PC-9 (cell line): ENCODE measurements at regions not wholly inside any gene's neighbourhood (a gene's known extent, or its start where the extent isn't known, plus 50 kb on each side); places are given as distances from the start of the nearest gene placed in this dataset.

Experiments used
- BruUV-seq: library from RNA; stranded (reverse); fragments of 400-500 nt; replicated peaks from 2 replicates; lab custom pipeline; 2021; lab: Mats Ljungman, UMichigan
- CTCF ChIA-PET: fragments of 300-600 bp; sonication (Branson Sonifier 250); formaldehyde crosslinking; loops from one replicate; lab custom pipeline; 2022; ENCODE audit warnings: antibody characterized with exemption; lab: Charles Lee
- POLR2A ChIA-PET: fragments of 300-600 bp; sonication (Branson Sonifier 250); formaldehyde crosslinking; loops from one replicate; lab custom pipeline; 2022; ENCODE audit warnings: antibody characterized with exemption; ENCODE audit not compliant: unreplicated experiment; lab: Charles Lee
- DNase-seq, 2 experiments: peaks; one replicate each; pipeline versions ENCODE4 v3.0.0 to v3.0.0-alpha.2; 2015 to 2022; ENCODE audit warnings: mixed read lengths in 1 of 2
- H2AFZ ChIP-seq: fragments of 200-600 bp; sonication (generic); 2 replicates; pipeline ENCODE4 v1.8.1; 2017; ENCODE audit warnings: antibody characterized with exemption
- H3F3A ChIP-seq: fragments of 200-600 bp; sonication (generic); 2 replicates; pipeline ENCODE4 v1.8.1; 2017; ENCODE audit warnings: antibody characterized with exemption, mild to moderate bottlenecking, low read depth; ENCODE audit not compliant: insufficient read depth
- H3K27ac ChIP-seq: fragments of 200-600 bp; sonication (generic); 2 replicates; pipeline ENCODE4 v1.6.1; 2016; ENCODE audit warnings: mixed run types
- H3K27me3 ChIP-seq: fragments of 200-600 bp; sonication (generic); 2 replicates; pipeline ENCODE4 v1.6.1; 2016; ENCODE audit warnings: low read depth, mixed run types; ENCODE audit not compliant: insufficient read depth
- H3K36me3 ChIP-seq: fragments of 200-600 bp; sonication (generic); 2 replicates; pipeline ENCODE4 v1.6.1; 2016; ENCODE audit warnings: low read depth, mixed run types
- H3K4me1 ChIP-seq: fragments of 200-600 bp; sonication (generic); replicated peaks from 2 replicates; pipeline ENCODE4 v1.6.1; 2016; ENCODE audit warnings: mixed run types; ENCODE audit not compliant: insufficient read depth
- H3K4me2 ChIP-seq: fragments of 200-600 bp; sonication (generic); 2 replicates; pipeline ENCODE4 v1.6.1; 2017; ENCODE audit warnings: mixed run types
- H3K4me3 ChIP-seq: fragments of 200-600 bp; sonication (generic); 2 replicates; pipeline ENCODE4 v1.6.1; 2016; ENCODE audit warnings: mixed run types
- H3K79me2 ChIP-seq: fragments of 200-600 bp; sonication (generic); 2 replicates; pipeline ENCODE4 v1.6.1; 2017; ENCODE audit warnings: low read depth, mixed run types
- H3K9me2 ChIP-seq: fragments of 200-600 bp; sonication (generic); 2 replicates; pipeline ENCODE4 v1.8.1; 2017; ENCODE audit warnings: mild to moderate bottlenecking; ENCODE audit not compliant: insufficient read depth
- H3K9me3 ChIP-seq: fragments of 200-600 bp; sonication (generic); 2 replicates; pipeline ENCODE4 v1.8.1; 2016; ENCODE audit warnings: low read depth; ENCODE audit not compliant: insufficient read depth
- H4K20me1 ChIP-seq: fragments of 200-600 bp; sonication (generic); 2 replicates; pipeline ENCODE4 v1.8.1; 2017; ENCODE audit not compliant: insufficient read depth
- CTCF ChIP-seq: fragments of 200-600 bp; sonication (generic); conservative IDR thresholded peaks from 2 replicates; pipeline ENCODE4 v1.6.1; 2017; ENCODE audit warnings: mixed run types, antibody characterized with exemption, mild to moderate bottlenecking, moderate library complexity
- EZH2 ChIP-seq: fragments of 200-600 bp; sonication (generic); IDR thresholded peaks from 2 replicates; pipeline ENCODE4 v1.8.0; 2017; ENCODE audit warnings: antibody characterized with exemption, low read depth
- intact Hi-C: fragments of 100-400 bp; cut with micrococcal nuclease; formaldehyde crosslinking; loops from one replicate; pipeline ENCODE4 v1.10.0; 2022; ENCODE audit not compliant: unreplicated experiment

DNA sequence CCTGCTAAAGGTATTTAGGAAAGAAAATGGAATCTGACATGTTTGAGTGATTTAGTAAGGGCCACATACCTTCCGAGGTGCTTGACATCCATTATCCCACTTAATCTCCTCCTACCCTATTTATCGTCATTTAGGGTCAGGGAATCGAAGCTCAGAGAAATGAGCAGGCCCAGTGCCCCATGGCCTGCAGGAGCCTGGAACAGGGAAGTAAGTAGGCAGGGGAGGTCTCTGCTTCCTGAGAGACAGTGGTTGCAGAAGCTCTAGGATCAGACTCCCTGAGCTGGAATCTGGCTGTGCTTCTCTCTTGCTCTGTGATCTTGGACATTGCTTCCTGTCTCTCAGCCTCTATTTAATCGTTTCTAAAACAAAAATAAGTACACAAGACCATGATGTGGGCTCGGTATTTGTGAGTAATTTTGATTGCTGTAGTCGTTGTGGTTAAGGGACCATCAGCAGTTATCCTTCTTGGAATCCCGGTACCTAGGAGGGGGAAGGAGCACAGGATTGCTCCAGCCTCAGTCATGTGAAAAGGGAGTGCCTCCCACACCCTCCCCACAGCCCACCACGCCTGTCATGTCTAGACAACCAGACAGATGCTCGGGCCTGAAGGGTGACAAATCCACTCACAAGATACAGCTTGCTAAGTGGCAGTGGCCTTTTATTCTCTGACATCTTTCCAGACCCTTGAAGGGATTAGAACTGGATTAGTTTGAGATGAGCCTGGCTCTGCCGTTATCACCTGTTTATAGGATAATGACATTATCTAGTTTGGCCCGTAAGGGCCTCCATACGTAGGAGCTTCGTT, 169.2 kb upstream of the TSHZ3 start:
- no peak overlapping the region for H3K4me2 ChIP-seq
- H3K9me3 ChIP-seq = no peaks in the 10 kb centered on the region
- ChIA-PET POLR2A (no interaction called here), CTCF (no interaction called here)
- no peaks in the 10 kb centered on the region for H3K4me1 ChIP-seq
- intact Hi-C loops = no loop called here
- no peaks in the 10 kb centered on the region for H3K9me2 ChIP-seq
- no peaks in the 10 kb centered on the region for H3K79me2 ChIP-seq
- TF ChIP-seq EZH2 (no peak), CTCF (no peak)
- H3K27me3 ChIP-seq = peaks cover 48% of the 10 kb centered on the region
- H4K20me1 ChIP-seq = no peaks in the 10 kb centered on the region
- no peak overlapping the region for H3K4me3 ChIP-seq
- H3K36me3 ChIP-seq = no peaks in the 10 kb centered on the region
- no peak overlapping the region for H3K27ac ChIP-seq
- H3F3A ChIP-seq = no peaks in the 10 kb centered on the region
- no peak for DNase-seq
- BruUV-seq = no TSS peak
- H2AFZ ChIP-seq = no peak overlapping the region

GRCh38 chr19:31519256-31519655, 170.0 kb upstream of the TSHZ3 start:
- no peak for DNase-seq
- H3K27me3 ChIP-seq = peaks cover 42% of the 10 kb centered on the region
- H3K27ac ChIP-seq = no peak overlapping the region
- CTCF ChIA-PET = no interaction called here
- H3K9me2 ChIP-seq = no peaks in the 10 kb centered on the region
- H3K9me3 ChIP-seq = no peaks in the 10 kb centered on the region
- no peaks in the 10 kb centered on the region for H3K79me2 ChIP-seq
- H2AFZ ChIP-seq = no peak overlapping the region
- BruUV-seq = no TSS peak
- no peak overlapping the region for H3K4me2 ChIP-seq
- intact Hi-C loops = no loop called here
- H3K36me3 ChIP-seq = no peaks in the 10 kb centered on the region
- no peaks in the 10 kb centered on the region for H4K20me1 ChIP-seq
- no peak overlapping the region for H3K4me3 ChIP-seq
- no peaks in the 10 kb centered on the region for H3F3A ChIP-seq
- POLR2A ChIA-PET = no interaction called here
- H3K4me1 ChIP-seq = no peaks in the 10 kb centered on the region
- no peak for TF ChIP-seq CTCF
- TF ChIP-seq EZH2 = no peak

DNA sequence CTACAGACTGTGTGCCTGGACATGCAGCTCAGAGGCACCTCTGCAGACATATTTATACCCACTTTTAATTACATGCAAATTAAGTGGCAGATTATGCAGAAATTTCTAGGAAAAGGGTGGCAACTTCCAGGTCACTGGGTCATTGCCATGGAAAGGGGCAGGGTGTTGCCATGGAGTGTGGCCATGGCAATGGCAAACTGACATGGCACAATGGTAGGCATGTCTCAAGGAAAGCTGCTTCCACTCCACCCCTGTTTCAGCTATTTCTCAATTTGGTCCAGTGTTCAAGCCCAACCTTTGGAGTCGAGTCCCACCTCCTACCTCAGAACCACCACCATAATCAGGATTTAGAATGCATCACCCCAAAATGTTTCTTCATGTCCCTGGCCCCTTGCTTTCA, 170.7 kb upstream of the TSHZ3 start:
- Histone ChIP-seq H3K27ac (no peak overlapping the region), H4K20me1 (no peaks in the 10 kb centered on the region), H3K36me3 (no peaks in the 10 kb centered on the region), H3K4me3 (no peak overlapping the region), H3K79me2 (no peaks in the 10 kb centered on the region), H2AFZ (no peak overlapping the region), H3K27me3 (peaks cover 39% of the 10 kb centered on the region), H3K4me1 (no peaks in the 10 kb centered on the region), H3K9me3 (no peaks in the 10 kb centered on the region), H3K4me2 (no peak overlapping the region), H3K9me2 (no peaks in the 10 kb centered on the region), H3F3A (no peaks in the 10 kb centered on the region)
- POLR2A ChIA-PET = no interaction called here
- no TSS peak for BruUV-seq
- CTCF ChIA-PET = no interaction called here
- no peak for TF ChIP-seq EZH2
- TF ChIP-seq CTCF = no peak
- no peak for DNase-seq
- intact Hi-C loops = no loop called here
